ENCODE measurements at regions not wholly inside any gene's neighbourhood (a gene's known extent, or its start where the extent isn't known, plus 50 kb on each side); places are given as distances from the start of the nearest gene placed in this dataset.

DNA sequence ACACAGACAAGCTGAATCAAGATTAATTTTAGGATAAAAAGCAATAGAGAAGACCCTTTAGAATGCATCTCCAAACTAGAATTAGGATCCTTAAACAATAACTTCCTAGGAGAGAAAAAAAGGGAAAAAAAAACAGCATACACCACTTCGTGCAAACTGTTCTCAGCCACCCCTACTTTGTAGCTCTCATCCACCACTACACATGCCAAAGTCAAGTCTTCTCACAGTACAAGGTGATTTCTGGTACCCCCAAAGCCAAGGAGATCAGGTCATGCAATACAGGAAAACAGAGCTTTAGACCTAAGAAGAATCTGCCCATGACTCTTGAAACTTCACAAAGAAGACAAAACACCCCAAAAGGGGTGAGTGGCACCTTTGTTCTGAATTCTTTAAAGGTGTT, 166.9 kb downstream of the SUCNR1 start:
- no peak for TF ChIP-seq GLIS3 (CRISPR knock-in tag; IDR thresholded peaks at IDR 0.05)
- no peak for TF ChIP-seq ZNF8 (CRISPR knock-in tag; IDR thresholded peaks at IDR 0.05)
- TF ChIP-seq TOX (CRISPR knock-in tag; IDR thresholded peaks at IDR 0.05; ENCODE audit: borderline replicate concordance), result no peak
- TF ChIP-seq, protein P1, sequence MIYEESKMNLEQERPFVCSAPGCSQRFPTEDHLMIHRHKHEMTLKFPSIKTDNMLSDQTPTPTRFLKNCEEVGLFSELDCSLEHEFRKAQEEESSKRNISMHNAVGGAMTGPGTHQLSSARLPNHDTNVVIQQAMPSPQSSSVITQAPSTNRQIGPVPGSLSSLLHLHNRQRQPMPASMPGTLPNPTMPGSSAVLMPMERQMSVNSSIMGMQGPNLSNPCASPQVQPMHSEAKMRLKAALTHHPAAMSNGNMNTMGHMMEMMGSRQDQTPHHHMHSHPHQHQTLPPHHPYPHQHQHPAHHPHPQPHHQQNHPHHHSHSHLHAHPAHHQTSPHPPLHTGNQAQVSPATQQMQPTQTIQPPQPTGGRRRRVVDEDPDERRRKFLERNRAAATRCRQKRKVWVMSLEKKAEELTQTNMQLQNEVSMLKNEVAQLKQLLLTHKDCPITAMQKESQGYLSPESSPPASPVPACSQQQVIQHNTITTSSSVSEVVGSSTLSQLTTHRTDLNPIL (CRISPR knock-in tag; IDR thresholded peaks at IDR 0.05; ENCODE audit: low read depth), result no peak
- TF ChIP-seq, protein P2, sequence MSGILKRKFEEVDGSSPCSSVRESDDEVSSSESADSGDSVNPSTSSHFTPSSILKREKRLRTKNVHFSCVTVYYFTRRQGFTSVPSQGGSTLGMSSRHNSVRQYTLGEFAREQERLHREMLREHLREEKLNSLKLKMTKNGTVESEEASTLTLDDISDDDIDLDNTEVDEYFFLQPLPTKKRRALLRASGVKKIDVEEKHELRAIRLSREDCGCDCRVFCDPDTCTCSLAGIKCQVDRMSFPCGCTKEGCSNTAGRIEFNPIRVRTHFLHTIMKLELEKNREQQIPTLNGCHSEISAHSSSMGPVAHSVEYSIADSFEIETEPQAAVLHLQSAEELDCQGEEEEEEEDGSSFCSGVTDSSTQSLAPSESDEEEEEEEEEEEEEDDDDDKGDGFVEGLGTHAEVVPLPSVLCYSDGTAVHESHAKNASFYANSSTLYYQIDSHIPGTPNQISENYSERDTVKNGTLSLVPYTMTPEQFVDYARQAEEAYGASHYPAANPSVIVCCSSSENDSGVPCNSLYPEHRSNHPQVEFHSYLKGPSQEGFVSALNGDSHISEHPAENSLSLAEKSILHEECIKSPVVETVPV (CRISPR knock-in tag; IDR thresholded peaks at IDR 0.05), result no peak
- TF ChIP-seq, protein P3, sequence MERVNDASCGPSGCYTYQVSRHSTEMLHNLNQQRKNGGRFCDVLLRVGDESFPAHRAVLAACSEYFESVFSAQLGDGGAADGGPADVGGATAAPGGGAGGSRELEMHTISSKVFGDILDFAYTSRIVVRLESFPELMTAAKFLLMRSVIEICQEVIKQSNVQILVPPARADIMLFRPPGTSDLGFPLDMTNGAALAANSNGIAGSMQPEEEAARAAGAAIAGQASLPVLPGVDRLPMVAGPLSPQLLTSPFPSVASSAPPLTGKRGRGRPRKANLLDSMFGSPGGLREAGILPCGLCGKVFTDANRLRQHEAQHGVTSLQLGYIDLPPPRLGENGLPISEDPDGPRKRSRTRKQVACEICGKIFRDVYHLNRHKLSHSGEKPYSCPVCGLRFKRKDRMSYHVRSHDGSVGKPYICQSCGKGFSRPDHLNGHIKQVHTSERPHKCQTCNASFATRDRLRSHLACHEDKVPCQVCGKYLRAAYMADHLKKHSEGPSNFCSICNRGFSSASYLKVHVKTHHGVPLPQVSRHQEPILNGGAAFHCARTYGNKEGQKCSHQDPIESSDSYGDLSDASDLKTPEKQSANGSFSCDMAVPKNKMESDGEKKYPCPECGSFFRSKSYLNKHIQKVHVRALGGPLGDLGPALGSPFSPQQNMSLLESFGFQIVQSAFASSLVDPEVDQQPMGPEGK (CRISPR knock-in tag; IDR thresholded peaks at IDR 0.05; ENCODE audit: borderline replicate concordance), result no peak
- TF ChIP-seq SNAI2 (CRISPR knock-in tag; IDR thresholded peaks at IDR 0.05), result no peak
- no peak for TF ChIP-seq ZC3H10 (CRISPR knock-in tag; IDR thresholded peaks at IDR 0.05)
- no peak for TF ChIP-seq ZFP30 (CRISPR knock-in tag; IDR thresholded peaks at IDR 0.05)
- TF ChIP-seq, protein P4, sequence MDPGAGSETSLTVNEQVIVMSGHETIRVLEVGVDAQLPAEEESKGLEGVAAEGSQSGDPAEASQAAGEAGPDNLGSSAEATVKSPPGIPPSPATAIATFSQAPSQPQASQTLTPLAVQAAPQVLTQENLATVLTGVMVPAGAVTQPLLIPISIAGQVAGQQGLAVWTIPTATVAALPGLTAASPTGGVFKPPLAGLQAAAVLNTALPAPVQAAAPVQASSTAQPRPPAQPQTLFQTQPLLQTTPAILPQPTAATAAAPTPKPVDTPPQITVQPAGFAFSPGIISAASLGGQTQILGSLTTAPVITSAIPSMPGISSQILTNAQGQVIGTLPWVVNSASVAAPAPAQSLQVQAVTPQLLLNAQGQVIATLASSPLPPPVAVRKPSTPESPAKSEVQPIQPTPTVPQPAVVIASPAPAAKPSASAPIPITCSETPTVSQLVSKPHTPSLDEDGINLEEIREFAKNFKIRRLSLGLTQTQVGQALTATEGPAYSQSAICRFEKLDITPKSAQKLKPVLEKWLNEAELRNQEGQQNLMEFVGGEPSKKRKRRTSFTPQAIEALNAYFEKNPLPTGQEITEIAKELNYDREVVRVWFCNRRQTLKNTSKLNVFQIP (CRISPR knock-in tag; IDR thresholded peaks at IDR 0.05; ENCODE audit: borderline replicate concordance, low read depth), result no peak
- TF ChIP-seq ARNTL (CRISPR knock-in tag; IDR thresholded peaks at IDR 0.05; ENCODE audit: borderline replicate concordance, low read depth), result no peak
- TF ChIP-seq ZNF565 (CRISPR knock-in tag; conservative IDR thresholded peaks at IDR 0.05; ENCODE audit: low read depth), result no peak
- no peak for TF ChIP-seq ZNF70 (CRISPR knock-in tag; IDR thresholded peaks at IDR 0.05)
- TF ChIP-seq RARB (CRISPR knock-in tag; IDR thresholded peaks at IDR 0.05), result no peak
- TF ChIP-seq ISL1 (CRISPR knock-in tag; IDR thresholded peaks at IDR 0.05), result no peak
- no peak for ATAC-seq

DNA sequence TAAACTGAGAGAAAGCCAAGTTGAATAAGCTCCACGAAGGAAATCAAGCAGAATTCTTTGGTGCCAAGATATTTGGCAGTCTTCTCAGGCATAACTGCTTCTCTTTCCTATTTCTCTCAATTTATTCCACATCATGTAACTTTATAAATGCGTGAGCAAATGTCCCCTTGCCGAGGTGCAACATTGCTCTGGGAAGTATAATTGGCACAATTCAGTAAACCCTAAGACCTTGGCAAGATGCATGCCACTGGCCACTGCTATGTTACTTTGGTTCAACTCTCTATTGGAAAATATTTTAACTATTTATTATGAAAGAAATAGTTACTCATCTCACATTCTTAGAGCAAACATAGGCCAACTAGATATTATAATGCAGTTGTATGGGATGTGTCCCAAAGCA, 170.2 kb downstream of the SUCNR1 start:
- no peak for TF ChIP-seq PPARA (CRISPR knock-in tag; IDR thresholded peaks at IDR 0.05; ENCODE audit: borderline replicate concordance)
- no peak for TF ChIP-seq GLIS3 (CRISPR knock-in tag; IDR thresholded peaks at IDR 0.05)
- TF ChIP-seq TCF4 (CRISPR knock-in tag; IDR thresholded peaks at IDR 0.05; ENCODE audit: borderline replicate concordance), result no peak
- TF ChIP-seq, protein P1 (CRISPR knock-in tag; IDR thresholded peaks at IDR 0.05; ENCODE audit: low read depth), result no peak
- TF ChIP-seq OSR1 (CRISPR knock-in tag; IDR thresholded peaks at IDR 0.05), result no peak
- no peak for TF ChIP-seq ZC3H10 (CRISPR knock-in tag; IDR thresholded peaks at IDR 0.05)
- TF ChIP-seq ZFP30 (CRISPR knock-in tag; IDR thresholded peaks at IDR 0.05), result no peak
- no peak for TF ChIP-seq ZFP3 (CRISPR knock-in tag; IDR thresholded peaks at IDR 0.05)
- TF ChIP-seq, protein P4 (CRISPR knock-in tag; IDR thresholded peaks at IDR 0.05; ENCODE audit: borderline replicate concordance, low read depth), result no peak
- TF ChIP-seq ZNF70 (CRISPR knock-in tag; IDR thresholded peaks at IDR 0.05), result no peak
- TF ChIP-seq ARNTL (CRISPR knock-in tag; IDR thresholded peaks at IDR 0.05; ENCODE audit: borderline replicate concordance, low read depth), result no peak
- no peak for TF ChIP-seq ESRRG (CRISPR knock-in tag; IDR thresholded peaks at IDR 0.05)
- TF ChIP-seq BACH2 (CRISPR knock-in tag; IDR thresholded peaks at IDR 0.05; ENCODE audit: borderline replicate concordance), result no peak
- TF ChIP-seq TOX (CRISPR knock-in tag; IDR thresholded peaks at IDR 0.05; ENCODE audit: borderline replicate concordance), result no peak
- TF ChIP-seq SNAI2 (CRISPR knock-in tag; IDR thresholded peaks at IDR 0.05), result no peak
- TF ChIP-seq, protein P5, sequence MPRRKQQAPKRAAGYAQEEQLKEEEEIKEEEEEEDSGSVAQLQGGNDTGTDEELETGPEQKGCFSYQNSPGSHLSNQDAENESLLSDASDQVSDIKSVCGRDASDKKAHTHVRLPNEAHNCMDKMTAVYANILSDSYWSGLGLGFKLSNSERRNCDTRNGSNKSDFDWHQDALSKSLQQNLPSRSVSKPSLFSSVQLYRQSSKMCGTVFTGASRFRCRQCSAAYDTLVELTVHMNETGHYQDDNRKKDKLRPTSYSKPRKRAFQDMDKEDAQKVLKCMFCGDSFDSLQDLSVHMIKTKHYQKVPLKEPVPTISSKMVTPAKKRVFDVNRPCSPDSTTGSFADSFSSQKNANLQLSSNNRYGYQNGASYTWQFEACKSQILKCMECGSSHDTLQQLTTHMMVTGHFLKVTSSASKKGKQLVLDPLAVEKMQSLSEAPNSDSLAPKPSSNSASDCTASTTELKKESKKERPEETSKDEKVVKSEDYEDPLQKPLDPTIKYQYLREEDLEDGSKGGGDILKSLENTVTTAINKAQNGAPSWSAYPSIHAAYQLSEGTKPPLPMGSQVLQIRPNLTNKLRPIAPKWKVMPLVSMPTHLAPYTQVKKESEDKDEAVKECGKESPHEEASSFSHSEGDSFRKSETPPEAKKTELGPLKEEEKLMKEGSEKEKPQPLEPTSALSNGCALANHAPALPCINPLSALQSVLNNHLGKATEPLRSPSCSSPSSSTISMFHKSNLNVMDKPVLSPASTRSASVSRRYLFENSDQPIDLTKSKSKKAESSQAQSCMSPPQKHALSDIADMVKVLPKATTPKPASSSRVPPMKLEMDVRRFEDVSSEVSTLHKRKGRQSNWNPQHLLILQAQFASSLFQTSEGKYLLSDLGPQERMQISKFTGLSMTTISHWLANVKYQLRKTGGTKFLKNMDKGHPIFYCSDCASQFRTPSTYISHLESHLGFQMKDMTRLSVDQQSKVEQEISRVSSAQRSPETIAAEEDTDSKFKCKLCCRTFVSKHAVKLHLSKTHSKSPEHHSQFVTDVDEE (CRISPR knock-in tag; IDR thresholded peaks at IDR 0.05), result no peak
- TF ChIP-seq, protein P2 (CRISPR knock-in tag; IDR thresholded peaks at IDR 0.05), result no peak
- no peak for ATAC-seq
